ENCODE measurements at regions not wholly inside any gene's neighbourhood (a gene's known extent, or its start where the extent isn't known, plus 50 kb on each side); places are given as distances from the start of the nearest gene placed in this dataset.
"Not testable (repeated sequence)": the region's sequence is repeated elsewhere in the genome, so short reads cannot be mapped to it uniquely, and the experiment has no call there.

DNA sequence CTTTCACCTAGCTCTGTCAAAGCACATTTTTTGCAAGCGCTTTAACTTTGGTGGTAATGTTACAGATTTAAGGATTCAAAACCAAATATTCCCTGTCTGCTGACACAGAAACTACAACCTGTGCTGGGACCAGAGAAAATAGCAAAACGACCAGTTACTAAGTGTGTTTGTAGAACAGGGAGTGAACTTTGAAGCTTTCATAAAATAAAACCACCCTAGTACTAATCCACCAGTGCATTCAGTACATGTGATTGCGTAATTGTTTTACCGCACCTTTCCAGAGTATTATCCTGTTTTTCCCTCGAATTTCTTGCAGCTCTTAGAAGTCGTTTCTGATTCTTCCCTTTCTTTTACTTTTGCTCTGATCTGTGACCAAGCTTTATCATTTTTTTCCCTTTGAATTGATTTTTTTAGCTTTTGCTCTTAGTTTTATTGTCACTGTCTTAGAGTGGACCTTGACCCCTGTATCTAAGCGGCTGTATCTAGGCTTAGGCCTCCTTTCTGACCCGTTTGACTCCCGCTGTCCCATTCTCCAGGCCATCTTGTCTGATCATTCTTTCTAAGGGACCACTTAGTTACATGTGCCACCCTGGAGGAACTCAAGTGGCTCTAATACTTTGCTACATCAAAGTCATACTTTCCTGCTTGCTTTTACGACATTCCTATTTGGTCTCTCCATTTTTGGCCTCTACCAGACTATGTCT, 429.4 kb downstream of the PCNX1 start:
- Mint-ChIP-seq H3K4me1 (peaks cover 51% of the 10 kb centered on the region), H3K36me3 (peaks cover 24% of the 10 kb centered on the region), H3K27ac (no peak overlapping the region), H3K9me3 (no peaks in the 10 kb centered on the region), H3K4me3 (no peak overlapping the region)
- ATAC-seq (no peak), DNase-seq (ENCODE audit: low spot score in 2 of 2) (no peak)

DNA sequence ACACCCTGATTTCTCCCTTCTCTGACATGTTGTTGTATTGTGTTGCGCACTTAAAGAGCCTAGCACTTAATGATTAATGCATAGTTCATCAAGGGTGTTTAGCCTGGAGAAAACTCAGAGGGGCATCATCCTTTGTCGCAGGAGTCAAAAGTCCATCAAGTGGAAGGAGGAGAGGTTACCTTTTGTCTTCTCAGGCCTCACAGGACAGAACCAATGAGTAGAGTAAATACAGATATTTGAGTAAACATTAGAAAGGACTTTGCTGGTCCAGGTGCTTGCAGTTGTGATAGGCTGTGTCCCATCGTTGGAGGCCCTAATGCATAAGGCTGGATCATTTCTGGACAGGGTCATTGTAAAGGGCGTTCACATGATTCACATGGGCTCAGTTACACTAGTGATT, 430.9 kb downstream of the PCNX1 start:
- Mint-ChIP-seq H3K27ac (no peak overlapping the region), H3K36me3 (peaks cover 24% of the 10 kb centered on the region), H3K9me3 (no peaks in the 10 kb centered on the region), H3K4me3 (no peak overlapping the region), H3K4me1 (peaks cover 42% of the 10 kb centered on the region)
- DNase-seq (ENCODE audit: low spot score in 2 of 2), result no peak
- no peak for ATAC-seq

DNA sequence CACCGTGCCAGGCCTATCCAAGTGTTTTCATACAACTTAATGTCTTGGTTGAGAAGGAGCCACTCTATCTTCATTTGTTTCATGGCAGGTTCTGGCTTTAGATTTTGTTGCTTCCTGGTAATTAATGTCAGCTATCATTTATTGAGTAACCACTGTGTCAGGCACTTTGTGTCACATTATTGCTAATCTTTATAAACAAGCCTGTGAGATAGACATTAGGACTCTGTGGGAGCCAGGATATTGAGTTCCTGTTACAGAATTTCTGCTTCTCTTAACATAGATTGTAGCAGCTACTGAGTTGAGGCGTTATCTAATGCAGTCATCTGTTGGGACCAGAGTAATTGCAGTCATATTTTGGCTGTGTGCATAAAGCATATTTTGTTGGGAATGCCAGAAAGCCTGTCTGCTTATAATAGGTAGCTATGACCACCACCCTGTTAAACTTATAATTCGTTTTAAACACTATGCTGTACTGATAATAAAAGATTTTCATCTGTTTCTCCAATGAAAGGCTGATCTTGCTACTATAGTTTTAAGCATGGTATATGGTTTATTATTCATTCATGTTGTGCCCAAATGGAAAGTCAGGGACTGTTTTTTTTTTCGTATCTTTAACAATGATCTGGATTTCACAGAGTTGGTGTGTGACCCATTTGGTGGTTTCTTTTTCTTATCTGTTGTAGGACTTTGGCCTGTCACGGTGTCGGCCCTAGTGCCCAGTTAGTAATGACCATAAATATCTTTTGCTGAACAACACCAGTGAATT, 432.6 kb downstream of the PCNX1 start:
- no peak for DNase-seq (ENCODE audit: low spot score in 2 of 2)
- H3K27ac Mint-ChIP-seq, result peak overlapping the region; percentile 20
- peaks cover 17% of the 10 kb centered on the region for H3K36me3 Mint-ChIP-seq
- peaks cover 41% of the 10 kb centered on the region for H3K4me1 Mint-ChIP-seq
- no peaks in the 10 kb centered on the region for H3K9me3 Mint-ChIP-seq
- no peak for ATAC-seq
- no peak overlapping the region for H3K4me3 Mint-ChIP-seq

DNA sequence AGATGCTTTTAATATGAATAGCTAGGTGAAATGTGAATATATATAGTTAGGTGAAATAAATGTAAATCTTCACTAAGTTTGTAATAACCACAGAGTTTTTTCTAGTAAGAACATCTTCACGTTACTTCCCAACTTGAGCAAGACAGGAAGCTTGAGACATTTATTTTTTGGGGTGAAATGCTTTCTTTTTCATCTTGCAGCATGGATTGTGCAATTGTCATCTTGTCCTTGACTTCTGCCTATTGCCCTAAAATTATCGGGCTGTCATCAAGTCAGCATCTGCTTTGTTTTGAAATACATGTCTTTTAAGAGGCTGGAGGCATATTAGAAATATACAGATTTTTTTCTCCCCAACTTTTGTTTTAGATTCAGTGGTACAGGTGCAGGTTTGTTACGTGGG, 433.9 kb downstream of the PCNX1 start:
- Mint-ChIP-seq H3K4me3 (no peak overlapping the region), H3K36me3 (peaks cover 15% of the 10 kb centered on the region), H3K4me1 (peaks cover 48% of the 10 kb centered on the region), H3K27ac (no peak overlapping the region), H3K9me3 (no peaks in the 10 kb centered on the region)
- DNase-seq (ENCODE audit: low spot score in 2 of 2) (no peak), ATAC-seq (no peak)

DNA sequence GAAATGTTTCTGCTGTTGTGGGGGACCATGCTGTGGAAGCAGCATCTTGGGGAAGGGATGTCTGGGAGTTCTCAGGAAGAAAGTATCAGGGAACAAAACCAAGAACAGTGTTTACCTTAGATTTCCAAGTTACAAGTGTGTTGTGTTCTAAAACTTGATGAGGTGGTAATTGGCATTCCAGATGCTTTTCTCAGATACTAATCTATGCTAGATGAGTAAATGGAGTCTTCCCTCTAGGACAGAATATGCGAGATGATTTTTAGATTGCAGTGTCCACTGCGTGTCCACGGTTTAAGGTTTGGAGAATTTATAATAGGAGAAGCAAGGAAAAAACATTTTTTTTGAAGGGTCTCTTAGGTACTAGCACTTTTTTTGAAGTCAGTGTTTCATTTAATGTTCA, 436.5 kb downstream of the PCNX1 start:
- DNase-seq (ENCODE audit: low spot score in 2 of 2) (no peak), ATAC-seq (no peak)
- peak overlapping the region; percentile 3 for H3K27ac Mint-ChIP-seq
- no peak overlapping the region for H3K4me3 Mint-ChIP-seq
- H3K4me1 Mint-ChIP-seq, result peaks cover 64% of the 10 kb centered on the region
- H3K9me3 Mint-ChIP-seq, result no peaks in the 10 kb centered on the region
- H3K36me3 Mint-ChIP-seq, result peaks cover 9% of the 10 kb centered on the region

DNA sequence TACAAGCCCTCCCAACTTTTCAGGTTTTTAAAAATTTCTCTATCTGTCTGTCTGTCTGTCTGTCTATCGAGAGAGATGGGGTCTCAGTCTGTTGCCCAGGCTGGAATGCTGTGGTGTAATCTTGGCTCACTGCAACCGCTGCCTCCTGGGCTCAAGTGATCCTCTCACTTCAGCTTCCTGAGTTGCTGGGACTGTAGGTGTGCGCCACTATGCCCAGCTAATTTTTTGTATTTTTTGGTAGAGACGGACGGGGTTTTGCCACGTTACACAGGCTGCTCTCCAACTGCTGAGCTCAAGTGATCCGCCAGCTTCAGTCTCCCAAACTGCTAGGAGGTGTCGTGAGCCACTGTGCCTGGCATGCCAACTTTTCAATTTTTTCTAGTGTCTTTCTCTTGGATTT, 437.2 kb downstream of the PCNX1 start:
- DNase-seq (ENCODE audit: low spot score in 2 of 2), result no peak
- H3K4me3 Mint-ChIP-seq, result no peak overlapping the region
- H3K4me1 Mint-ChIP-seq, result peaks cover 72% of the 10 kb centered on the region
- ATAC-seq, result no peak
- no peaks in the 10 kb centered on the region for H3K9me3 Mint-ChIP-seq
- peak overlapping the region; percentile 10 for H3K27ac Mint-ChIP-seq
- H3K36me3 Mint-ChIP-seq, result peaks cover 6% of the 10 kb centered on the region

DNA sequence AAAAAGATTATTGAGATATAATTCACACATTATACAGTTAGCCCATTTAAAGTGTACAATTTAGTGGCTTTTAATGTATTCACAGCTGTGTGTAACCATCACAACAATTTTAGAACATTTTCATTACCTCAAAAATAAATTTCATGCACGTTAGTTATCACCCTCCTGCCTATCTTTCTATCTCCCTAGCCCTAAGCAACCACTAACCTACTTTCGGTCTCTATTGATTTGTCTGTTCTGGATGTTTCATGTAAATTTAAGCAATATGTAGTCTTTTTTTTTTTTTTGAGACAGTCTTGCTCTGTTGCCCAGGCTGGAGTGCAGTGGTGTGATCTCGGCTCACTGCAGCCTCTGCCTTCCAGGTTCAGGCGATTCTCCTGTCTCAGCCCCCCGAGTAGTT, 439.4 kb downstream of the PCNX1 start:
- Mint-ChIP-seq H3K4me1 (peaks cover 74% of the 10 kb centered on the region), H3K36me3 (no peaks in the 10 kb centered on the region), H3K9me3 (no peaks in the 10 kb centered on the region), H3K4me3 (peak overlapping the region; percentile 25), H3K27ac (peak overlapping the region; percentile 11)
- DNase-seq (ENCODE audit: low spot score in 2 of 2) (no peak), ATAC-seq (peak; percentile 91)

DNA sequence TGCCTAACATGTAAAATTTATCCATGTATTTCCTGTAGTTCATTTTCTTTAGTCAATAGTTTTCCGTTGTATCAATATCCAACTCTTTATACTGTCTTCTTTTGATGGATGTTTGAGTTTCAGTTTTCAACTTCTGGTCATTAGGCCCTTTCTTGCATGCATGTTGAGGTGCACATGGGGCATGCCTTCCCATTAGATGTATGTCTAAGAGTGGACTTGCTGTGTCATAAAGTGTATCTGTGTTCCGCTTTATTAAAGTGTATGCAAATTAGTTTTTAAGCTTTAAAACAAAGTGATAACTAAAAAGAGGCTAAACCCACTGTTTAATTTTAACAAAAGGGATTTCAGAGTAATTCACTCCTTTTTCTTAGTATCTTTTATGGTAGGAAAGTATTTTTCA, 441.1 kb downstream of the PCNX1 start:
- Mint-ChIP-seq H3K4me1 (peaks cover 76% of the 10 kb centered on the region), H3K9me3 (no peaks in the 10 kb centered on the region), H3K4me3 (no peak overlapping the region), H3K36me3 (peaks cover 5% of the 10 kb centered on the region), H3K27ac (no peak overlapping the region)
- DNase-seq (ENCODE audit: low spot score in 2 of 2), result no peak
- ATAC-seq, result no peak

DNA sequence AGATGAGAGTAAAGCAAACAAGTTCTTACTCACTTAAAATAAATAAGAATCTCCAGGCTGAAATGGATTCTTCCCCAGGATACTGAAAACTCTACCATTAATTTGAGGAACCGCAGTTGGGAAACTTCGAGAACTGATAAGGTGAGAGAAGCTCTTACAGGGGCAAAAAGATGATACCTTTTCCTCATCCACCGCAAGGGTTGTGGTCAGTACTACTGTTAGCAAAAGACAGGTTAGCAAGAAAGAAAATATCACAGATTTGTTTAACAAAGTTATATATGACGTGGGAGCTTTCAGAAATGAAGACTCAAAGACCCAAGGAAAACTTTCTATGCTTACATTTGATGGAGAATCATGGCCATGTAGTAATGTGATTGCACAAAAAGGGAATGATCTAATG, 441.6 kb downstream of the PCNX1 start:
- DNase-seq (ENCODE audit: low spot score in 2 of 2), result no peak
- peaks cover 9% of the 10 kb centered on the region for H3K36me3 Mint-ChIP-seq
- H3K4me3 Mint-ChIP-seq, result no peak overlapping the region
- peak overlapping the region; percentile 23 for H3K27ac Mint-ChIP-seq
- no peaks in the 10 kb centered on the region for H3K9me3 Mint-ChIP-seq
- peaks cover 74% of the 10 kb centered on the region for H3K4me1 Mint-ChIP-seq
- no peak for ATAC-seq

DNA sequence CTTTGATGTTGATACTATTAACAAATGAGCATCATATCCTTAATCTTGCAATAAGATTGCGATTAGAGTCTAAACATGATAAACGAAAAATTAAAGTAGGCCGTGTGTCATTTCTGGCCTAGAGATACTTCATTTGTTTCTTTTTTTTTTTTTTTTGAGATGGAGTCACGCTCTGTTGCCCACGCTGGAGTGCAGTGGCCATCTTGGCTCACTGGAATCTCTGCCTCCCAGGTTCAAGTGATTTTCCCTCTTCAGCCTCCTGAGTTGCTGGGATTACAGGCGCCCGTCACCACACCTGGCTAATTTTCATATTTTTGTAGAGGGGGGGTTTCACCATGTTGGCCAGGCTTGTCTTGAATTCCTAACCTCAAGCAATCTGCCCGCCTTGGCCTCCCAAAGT, 446.9 kb downstream of the PCNX1 start:
- no peak for ATAC-seq
- DNase-seq (ENCODE audit: low spot score in 2 of 2), result no peak
- Mint-ChIP-seq H3K9me3 (peaks cover 6% of the 10 kb centered on the region), H3K36me3 (peaks cover 26% of the 10 kb centered on the region), H3K4me1 (peaks cover 61% of the 10 kb centered on the region), H3K27ac (no peak overlapping the region), H3K4me3 (no peak overlapping the region)

DNA sequence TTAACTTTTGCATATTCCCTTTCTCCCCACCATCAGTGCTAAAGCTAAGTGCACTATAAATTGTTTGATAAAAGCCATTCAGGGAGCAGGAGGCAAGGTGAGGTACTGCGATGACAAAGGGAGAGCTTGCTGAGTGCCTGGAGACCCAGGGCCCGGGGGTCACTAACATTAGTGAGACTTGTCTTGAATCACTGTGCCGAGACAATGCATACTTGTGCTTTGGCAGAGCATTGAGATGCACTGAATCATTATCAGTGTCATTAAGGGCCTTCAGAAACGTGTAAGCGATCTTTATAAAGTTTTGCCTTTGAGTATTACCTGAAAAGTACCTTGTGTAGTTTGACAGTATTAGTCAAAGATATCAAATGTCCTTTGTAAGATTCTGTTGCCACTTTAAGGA, 447.5 kb downstream of the PCNX1 start:
- no peak overlapping the region for H3K4me3 Mint-ChIP-seq
- H3K9me3 Mint-ChIP-seq, result peaks cover 10% of the 10 kb centered on the region
- DNase-seq (ENCODE audit: low spot score in 2 of 2) (no peak), ATAC-seq (no peak)
- peaks cover 61% of the 10 kb centered on the region for H3K4me1 Mint-ChIP-seq
- peaks cover 27% of the 10 kb centered on the region for H3K36me3 Mint-ChIP-seq
- H3K27ac Mint-ChIP-seq, result no peak overlapping the region

DNA sequence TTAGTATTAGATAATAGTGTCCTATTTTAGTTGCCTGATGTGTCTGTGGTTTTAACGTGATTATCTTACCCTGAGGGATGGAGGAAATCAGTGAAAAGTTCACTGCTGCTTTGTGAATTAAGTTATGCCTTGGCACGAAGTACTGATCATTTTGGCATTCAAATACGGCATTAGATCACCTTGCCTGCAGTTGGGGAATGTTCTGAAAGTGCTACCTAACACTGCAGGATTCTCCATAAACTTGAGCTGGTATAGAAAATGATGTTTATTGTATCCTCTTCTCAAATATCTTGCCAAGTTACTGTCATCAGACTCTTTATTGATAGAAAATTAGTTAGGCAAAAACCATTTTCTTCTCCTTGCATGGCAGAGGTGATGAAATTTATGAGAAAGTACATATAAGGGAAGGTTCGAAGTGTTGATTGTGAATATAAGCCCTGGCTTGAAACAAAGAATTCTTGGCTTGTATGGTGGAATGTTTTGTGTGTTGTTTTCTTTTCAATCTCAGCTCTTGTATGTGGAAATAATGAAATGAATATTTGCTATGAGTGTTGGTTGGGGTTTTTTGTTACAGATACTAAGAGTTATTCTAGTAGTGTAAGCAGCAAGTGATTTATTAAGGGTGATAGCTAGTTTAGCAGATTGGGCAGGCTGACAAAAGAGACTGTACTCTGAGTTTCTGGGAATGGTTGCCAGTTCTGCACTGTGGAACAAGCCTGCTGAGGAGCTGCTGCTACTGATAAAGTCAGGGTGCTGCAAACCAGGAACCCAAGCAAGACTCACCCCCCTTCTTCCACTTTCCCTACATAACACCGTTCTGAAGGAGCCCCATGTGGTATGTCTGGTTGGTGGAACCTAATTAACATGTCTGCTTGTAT, 448.3 kb downstream of the PCNX1 start:
- Mint-ChIP-seq H3K36me3 (peaks cover 27% of the 10 kb centered on the region), H3K27ac (peak overlapping the region; percentile 33), H3K4me3 (no peak overlapping the region), H3K9me3 (peaks cover 12% of the 10 kb centered on the region), H3K4me1 (peaks cover 64% of the 10 kb centered on the region)
- DNase-seq (ENCODE audit: low spot score in 2 of 2) (no peak), ATAC-seq (no peak)

DNA sequence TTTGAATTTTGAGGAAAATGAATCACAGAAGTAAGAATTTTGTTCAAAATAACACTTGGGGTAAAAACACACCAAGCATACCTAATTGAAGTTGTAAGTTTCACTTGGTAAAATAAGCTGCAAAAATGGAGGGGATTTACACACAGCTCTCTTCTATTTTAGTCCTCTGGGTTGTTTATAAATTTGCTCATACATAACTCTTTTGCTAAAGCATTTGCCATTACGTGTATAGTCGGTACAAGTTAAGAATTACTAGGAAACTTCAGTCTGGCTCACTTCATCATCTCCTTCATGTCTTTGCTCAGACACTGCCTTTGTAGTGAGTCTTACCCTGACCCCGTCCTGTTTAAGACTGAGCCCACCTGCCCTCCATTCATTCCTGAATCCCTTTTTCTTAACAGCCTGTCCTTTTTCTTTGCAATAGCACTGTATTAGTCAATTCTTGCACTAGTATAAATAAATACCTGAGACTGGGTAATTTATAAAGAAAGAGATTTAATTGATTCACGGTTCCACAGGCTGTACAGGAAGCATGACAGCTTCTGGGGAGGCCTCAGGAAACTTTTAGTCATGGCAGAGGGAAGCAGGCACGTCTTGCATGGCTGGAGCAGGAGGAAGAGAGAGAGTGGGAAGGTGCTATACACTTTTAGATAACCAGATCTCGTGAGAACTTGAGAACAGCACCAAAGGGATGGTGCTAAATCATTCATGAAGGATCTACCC, 451.1 kb downstream of the PCNX1 start:
- peaks cover 12% of the 10 kb centered on the region for H3K9me3 Mint-ChIP-seq
- ATAC-seq (peak; percentile 73), DNase-seq (ENCODE audit: low spot score in 2 of 2) (no peak)
- peak overlapping the region; percentile 82 for H3K27ac Mint-ChIP-seq
- H3K36me3 Mint-ChIP-seq, result peaks cover 22% of the 10 kb centered on the region
- peaks cover 61% of the 10 kb centered on the region for H3K4me1 Mint-ChIP-seq
- peak overlapping the region; percentile 1 for H3K4me3 Mint-ChIP-seq

DNA sequence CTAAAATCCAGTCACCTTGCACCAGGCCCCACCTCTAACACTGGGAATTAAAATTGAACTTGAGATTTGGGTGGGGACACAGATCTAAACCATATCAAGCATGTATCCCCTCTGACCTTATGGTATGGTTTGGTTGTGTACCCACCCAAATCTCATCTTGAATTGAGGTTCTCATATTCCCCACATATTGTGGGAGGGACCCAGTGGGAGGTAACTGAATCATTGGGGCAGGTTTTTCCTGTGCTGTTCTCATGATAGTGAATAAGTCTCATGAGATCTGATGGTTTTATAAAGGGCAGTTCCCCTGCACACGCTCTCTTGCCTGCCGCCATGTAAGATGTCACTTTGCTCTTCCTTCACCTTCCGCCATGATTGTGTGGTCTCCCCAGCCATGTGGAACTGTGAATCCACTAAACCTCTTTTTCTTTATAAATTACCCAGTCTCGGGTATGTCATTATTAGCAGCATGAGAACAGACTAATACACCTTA, 451.7 kb downstream of the PCNX1 start:
- Mint-ChIP-seq H3K9me3 (peaks cover 12% of the 10 kb centered on the region), H3K4me1 (peaks cover 64% of the 10 kb centered on the region), H3K36me3 (peaks cover 16% of the 10 kb centered on the region), H3K27ac (peak overlapping the region; percentile 82), H3K4me3 (peak overlapping the region; percentile 1)
- not testable (repeated sequence) for ATAC-seq; DNase-seq (ENCODE audit: low spot score in 2 of 2)

DNA sequence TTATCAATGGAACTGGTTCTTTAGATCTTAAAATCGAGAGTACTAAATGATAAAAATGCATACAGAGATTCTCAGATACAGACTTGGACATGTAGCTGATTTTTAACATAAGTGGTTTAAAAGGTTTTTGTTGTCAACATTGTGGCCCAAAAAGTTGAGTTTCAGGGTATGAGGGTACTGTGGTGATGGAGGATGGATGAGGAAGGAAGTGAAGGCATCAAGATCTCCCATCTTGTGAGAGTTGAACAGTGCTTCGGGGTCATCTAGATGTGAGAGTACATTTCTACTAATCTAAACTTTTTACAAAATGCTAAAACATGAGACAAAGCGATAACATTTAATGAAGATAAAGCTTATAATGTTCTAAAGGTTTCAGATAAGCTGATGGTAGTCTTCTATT, 452.6 kb downstream of the PCNX1 start:
- H3K36me3 Mint-ChIP-seq, result peaks cover 10% of the 10 kb centered on the region
- peak overlapping the region; percentile 1 for H3K4me3 Mint-ChIP-seq
- DNase-seq (ENCODE audit: low spot score in 2 of 2) (no peak), ATAC-seq (no peak)
- peak overlapping the region; percentile 82 for H3K27ac Mint-ChIP-seq
- peaks cover 12% of the 10 kb centered on the region for H3K9me3 Mint-ChIP-seq
- H3K4me1 Mint-ChIP-seq, result peaks cover 67% of the 10 kb centered on the region

Measured in stimulated activated effector memory CD8-positive, alpha-beta T cell treated with anti-CD3 and anti-CD28 coated beads, Interleukin-12 subunit alpha, Interleukin-12 subunit beta, amount 100 ng/mL, for 72 hours (primary cell).